ENCODE measurements at regions not wholly inside any gene's neighbourhood (a gene's known extent, or its start where the extent isn't known, plus 50 kb on each side); places are given as distances from the start of the nearest gene placed in this dataset.

DNA sequence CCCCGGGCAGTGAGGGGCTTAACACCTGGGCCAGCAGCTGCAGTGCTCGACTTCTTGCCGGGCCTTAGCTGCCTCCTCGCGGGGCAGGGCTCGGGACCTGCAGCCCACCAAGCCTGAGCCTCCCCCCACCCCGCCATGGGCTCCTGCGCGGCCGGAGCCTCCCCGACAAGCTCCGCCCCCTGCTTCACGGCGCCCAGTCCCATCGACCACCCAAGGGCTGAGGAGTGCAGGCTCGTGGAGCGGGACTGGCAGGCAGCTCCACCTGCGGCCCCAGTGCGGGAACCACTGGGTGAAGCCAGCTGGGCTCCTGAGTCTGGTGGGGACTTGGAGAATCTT is 67.8 kb upstream of the NR5A2 start:
- Histone ChIP-seq H3K36me3 (no peaks in the 10 kb centered on the region), H3K27ac (no peak overlapping the region), H3K27me3 (no peaks in the 10 kb centered on the region), H3K4me1 (peaks cover 0 to 6% (median 4%) of the 10 kb centered on the region in 3 donors), H3K4me3 (no peak overlapping the region), H3K9me3 (no peaks in the 10 kb centered on the region)
- ATAC-seq (no peak), DNase-seq (peak in 2 of 6 donors; percentile 29 to 55), FAIRE-seq (no peak)
- 96 to 98% methylated on average over 17 to 19 of the region's 19 CpGs for WGBS, 2 donors
- TF ChIP-seq, protein P1, sequence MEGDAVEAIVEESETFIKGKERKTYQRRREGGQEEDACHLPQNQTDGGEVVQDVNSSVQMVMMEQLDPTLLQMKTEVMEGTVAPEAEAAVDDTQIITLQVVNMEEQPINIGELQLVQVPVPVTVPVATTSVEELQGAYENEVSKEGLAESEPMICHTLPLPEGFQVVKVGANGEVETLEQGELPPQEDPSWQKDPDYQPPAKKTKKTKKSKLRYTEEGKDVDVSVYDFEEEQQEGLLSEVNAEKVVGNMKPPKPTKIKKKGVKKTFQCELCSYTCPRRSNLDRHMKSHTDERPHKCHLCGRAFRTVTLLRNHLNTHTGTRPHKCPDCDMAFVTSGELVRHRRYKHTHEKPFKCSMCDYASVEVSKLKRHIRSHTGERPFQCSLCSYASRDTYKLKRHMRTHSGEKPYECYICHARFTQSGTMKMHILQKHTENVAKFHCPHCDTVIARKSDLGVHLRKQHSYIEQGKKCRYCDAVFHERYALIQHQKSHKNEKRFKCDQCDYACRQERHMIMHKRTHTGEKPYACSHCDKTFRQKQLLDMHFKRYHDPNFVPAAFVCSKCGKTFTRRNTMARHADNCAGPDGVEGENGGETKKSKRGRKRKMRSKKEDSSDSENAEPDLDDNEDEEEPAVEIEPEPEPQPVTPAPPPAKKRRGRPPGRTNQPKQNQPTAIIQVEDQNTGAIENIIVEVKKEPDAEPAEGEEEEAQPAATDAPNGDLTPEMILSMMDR (IDR thresholded peaks at IDR 0.05): no peak
- intact Hi-C loops (cut with DNase I): no loop called here

DNA sequence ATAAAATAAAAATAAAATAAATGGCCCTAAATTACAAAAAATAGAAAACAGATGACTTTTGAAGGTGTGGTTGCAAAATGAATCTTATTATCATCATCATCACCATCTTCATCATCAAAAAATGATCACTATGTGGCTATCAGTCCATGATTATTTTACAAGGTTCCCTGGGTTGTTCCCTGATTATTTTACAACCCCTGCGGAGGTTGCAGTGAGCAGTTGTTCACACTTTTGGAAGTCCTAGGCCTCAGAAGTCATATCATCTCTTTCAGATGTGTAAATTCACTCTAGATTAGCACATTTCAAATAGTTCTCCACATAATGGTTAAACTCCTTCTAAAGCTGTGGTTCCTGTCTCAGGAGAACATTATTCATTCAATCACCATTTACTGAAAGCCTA is 57.4 kb upstream of the NR5A2 start:
- TF ChIP-seq, protein P1 (IDR thresholded peaks at IDR 0.05): no peak
- WGBS, 2 donors: 87 to 88% methylated on average over 1 of the region's 1 CpG
- H3K9me3 ChIP-seq: no peaks in the 10 kb centered on the region
- no peaks in the 10 kb centered on the region for H3K4me1 ChIP-seq
- ATAC-seq (no peak), DNase-seq (no peak), FAIRE-seq (no peak)
- no peak overlapping the region for H3K27ac ChIP-seq
- H3K27me3 ChIP-seq: no peaks in the 10 kb centered on the region
- no peaks in the 10 kb centered on the region for H3K36me3 ChIP-seq
- intact Hi-C loops (cut with DNase I): no loop called here
- no peak overlapping the region for H3K4me3 ChIP-seq

DNA sequence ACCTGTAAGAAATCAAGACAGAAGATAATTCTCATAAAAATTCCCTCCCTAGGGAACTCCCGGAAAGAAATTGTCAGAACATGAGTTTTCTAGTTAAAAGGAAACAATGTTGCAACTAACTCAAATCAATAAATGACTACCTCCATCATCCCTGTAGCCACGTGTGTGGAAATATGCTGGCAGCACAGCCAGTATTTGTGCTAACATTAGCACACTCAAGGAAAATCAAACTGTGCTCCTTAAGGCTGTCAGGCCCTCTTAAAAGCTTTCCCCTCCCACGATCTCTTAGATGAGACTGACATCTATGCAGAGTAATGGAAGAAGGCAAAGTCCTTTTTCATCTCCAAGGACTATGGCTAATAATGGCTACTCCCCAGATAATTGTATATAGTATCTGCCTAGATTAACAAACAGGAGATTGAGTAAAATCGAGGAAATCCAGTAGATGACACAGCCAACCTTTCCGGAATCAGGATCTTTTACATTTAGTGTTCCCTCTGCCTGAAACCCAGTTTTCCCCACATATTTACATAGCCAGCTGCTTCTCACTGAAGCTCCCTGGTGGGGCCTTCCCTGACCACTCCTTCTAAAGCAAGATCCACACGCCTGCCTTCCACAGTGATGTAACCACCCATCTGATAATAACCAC is 50.9 kb upstream of the NR5A2 start:
- ATAC-seq: peak; percentile 78 to 84 (median 82)
- peak in 4 of 6 donors; percentile 48 to 69 (median 58) for DNase-seq

More for the DNA sequence above, 50.9 kb upstream of the NR5A2 start:
- H3K4me1 ChIP-seq: peaks cover 8 to 32% (median 30%) of the 10 kb centered on the region in 3 donors
- WGBS, 2 donors: 14% methylated on average over 6 of the region's 6 CpGs
- no peaks in the 10 kb centered on the region for H3K36me3 ChIP-seq
- H3K9me3 ChIP-seq: no peaks in the 10 kb centered on the region
- H3K27ac ChIP-seq: peak overlapping the region; percentile 6 to 81 (median 48)
- TF ChIP-seq, protein P1 (IDR thresholded peaks at IDR 0.05): no peak
- H3K27me3 ChIP-seq: no peaks in the 10 kb centered on the region
- intact Hi-C loops (cut with DNase I): no loop called here
- no peak overlapping the region for H3K4me3 ChIP-seq
- no peak for FAIRE-seq

Small RNA genes in the stretch of these regions (microRNA-seq; reads per million reads assigned to microRNA genes)
- gene MIR181A1 (163 to 209 reads per million in 2 donors), gene MIR181B1 (0.39 to 2.1 reads per million in 2 donors)
